ENCODE measurements at regions not wholly inside any gene's neighbourhood (a gene's known extent, or its start where the extent isn't known, plus 50 kb on each side); places are given as distances from the start of the nearest gene placed in this dataset.

DNA sequence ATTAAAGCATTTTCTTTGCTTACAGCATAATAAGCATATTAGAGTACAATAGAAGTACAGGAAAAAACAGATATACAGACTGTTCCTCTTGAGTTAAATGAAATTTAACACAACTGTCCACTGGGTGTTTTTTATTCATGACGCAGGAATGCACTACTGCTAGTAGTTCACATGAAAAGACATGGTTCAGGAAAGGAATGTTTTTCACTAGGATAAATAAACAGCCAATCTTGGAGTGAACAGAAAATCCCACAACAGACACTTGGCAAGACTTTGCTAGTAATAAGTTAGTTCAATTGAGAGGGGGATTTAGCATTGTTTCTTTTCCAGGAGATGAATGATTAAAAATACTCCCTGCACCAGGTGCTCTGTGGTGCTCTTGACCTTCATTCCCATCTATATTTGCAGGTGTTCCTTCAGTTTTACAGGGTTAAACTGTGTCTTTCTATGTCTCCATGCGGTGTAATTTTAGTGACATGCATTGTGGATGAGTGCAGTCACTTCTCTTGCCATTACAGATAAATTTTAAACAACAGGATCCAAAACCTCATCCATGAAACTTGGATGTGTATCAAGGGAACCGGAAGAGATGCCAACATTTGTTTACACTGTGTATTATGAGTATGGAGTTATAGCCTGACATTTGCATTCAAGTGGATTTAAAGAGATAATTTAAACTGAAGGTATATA lies 796.6 kb downstream of the DSC3 start:
- TF ChIP-seq, protein P1, sequence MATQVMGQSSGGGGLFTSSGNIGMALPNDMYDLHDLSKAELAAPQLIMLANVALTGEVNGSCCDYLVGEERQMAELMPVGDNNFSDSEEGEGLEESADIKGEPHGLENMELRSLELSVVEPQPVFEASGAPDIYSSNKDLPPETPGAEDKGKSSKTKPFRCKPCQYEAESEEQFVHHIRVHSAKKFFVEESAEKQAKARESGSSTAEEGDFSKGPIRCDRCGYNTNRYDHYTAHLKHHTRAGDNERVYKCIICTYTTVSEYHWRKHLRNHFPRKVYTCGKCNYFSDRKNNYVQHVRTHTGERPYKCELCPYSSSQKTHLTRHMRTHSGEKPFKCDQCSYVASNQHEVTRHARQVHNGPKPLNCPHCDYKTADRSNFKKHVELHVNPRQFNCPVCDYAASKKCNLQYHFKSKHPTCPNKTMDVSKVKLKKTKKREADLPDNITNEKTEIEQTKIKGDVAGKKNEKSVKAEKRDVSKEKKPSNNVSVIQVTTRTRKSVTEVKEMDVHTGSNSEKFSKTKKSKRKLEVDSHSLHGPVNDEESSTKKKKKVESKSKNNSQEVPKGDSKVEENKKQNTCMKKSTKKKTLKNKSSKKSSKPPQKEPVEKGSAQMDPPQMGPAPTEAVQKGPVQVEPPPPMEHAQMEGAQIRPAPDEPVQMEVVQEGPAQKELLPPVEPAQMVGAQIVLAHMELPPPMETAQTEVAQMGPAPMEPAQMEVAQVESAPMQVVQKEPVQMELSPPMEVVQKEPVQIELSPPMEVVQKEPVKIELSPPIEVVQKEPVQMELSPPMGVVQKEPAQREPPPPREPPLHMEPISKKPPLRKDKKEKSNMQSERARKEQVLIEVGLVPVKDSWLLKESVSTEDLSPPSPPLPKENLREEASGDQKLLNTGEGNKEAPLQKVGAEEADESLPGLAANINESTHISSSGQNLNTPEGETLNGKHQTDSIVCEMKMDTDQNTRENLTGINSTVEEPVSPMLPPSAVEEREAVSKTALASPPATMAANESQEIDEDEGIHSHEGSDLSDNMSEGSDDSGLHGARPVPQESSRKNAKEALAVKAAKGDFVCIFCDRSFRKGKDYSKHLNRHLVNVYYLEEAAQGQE (IDR thresholded peaks at IDR 0.05; ENCODE audit: insufficient replicate concordance, low read depth) = no peak
- TF ChIP-seq, protein P2, sequence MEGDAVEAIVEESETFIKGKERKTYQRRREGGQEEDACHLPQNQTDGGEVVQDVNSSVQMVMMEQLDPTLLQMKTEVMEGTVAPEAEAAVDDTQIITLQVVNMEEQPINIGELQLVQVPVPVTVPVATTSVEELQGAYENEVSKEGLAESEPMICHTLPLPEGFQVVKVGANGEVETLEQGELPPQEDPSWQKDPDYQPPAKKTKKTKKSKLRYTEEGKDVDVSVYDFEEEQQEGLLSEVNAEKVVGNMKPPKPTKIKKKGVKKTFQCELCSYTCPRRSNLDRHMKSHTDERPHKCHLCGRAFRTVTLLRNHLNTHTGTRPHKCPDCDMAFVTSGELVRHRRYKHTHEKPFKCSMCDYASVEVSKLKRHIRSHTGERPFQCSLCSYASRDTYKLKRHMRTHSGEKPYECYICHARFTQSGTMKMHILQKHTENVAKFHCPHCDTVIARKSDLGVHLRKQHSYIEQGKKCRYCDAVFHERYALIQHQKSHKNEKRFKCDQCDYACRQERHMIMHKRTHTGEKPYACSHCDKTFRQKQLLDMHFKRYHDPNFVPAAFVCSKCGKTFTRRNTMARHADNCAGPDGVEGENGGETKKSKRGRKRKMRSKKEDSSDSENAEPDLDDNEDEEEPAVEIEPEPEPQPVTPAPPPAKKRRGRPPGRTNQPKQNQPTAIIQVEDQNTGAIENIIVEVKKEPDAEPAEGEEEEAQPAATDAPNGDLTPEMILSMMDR (IDR thresholded peaks at IDR 0.05; ENCODE audit: insufficient read depth, low read length) = no peak
